HCT116 (cell line): ENCODE measurements at regions not wholly inside any gene's neighbourhood (a gene's known extent, or its start where the extent isn't known, plus 50 kb on each side); places are given as distances from the start of the nearest gene placed in this dataset.

ENCODE experiments used
- ATAC-seq: fragments of 200-7000 bp; cut with Tn5 transposase; 2 replicates; pipeline ENCODE4 v1.9.1; 2020; ENCODE audit warnings: mild to moderate bottlenecking, moderate library complexity
- BruUV-seq: library from RNA; stranded (reverse); fragments of 400-500 nt; replicated peaks from 2 replicates; lab custom pipeline; 2021; lab: Mats Ljungman, UMichigan
- CTCF ChIA-PET: fragments of 300-600 bp; sonication (Branson Sonifier 250); formaldehyde crosslinking; loops from one replicate; lab custom pipeline; 2021; ENCODE audit warnings: antibody characterized with exemption; lab: Charles Lee
- POLR2A ChIA-PET: fragments of 300-600, 350-600 bp; sonication (Branson Sonifier 250); formaldehyde crosslinking; loops from one replicate; lab custom pipeline; 2021; ENCODE audit warnings: antibody characterized with exemption; lab: Charles Lee
- RAD21 ChIA-PET, 2 experiments: fragments of 300-600 bp; sonication (Branson Sonifier 250); formaldehyde crosslinking; loops; one replicate each; lab custom pipeline; 2023; ENCODE audit warnings: low total read pairs in 2 of 2; ENCODE audit not compliant: uncharacterized antibody in 2 of 2, unreplicated experiment in 2 of 2, low non-redundant PET in 1 of 2; lab: Charles Lee
- DNase-seq: peaks from one replicate; pipeline ENCODE4 v3.0.0-alpha.2; 2010; ENCODE audit warnings: low read depth, low spot score
- H2AFZ ChIP-seq: fragments of 200-600 bp; shearing (Covaris generic), sonication (generic); 2 replicates; pipeline ENCODE4 v1.6.1; 2017; ENCODE audit warnings: low read depth, mixed run types, mixed read lengths, antibody characterized with exemption, low read length; ENCODE audit not compliant: poor library complexity, severe bottlenecking
- H3K27ac ChIP-seq: 2 replicates; pipeline ENCODE4 v1.5.1; 2012; ENCODE audit warnings: low read depth, low read length
- H3K27me3 ChIP-seq: fragments of 200-600 bp; sonication (generic); 2 replicates; pipeline ENCODE4 v1.6.1; 2016; ENCODE audit warnings: mixed run types, low read length, mixed read lengths; ENCODE audit not compliant: insufficient read depth
- H3K36me3 ChIP-seq, 2 experiments: fragments of 200-500 bp in 1 of 2; fragments of 200-600 bp in 1 of 2; sonication (Bioruptor generic) in 1 of 2; sonication (generic) in 1 of 2; 2 replicates each; pipeline versions ENCODE4 v1.5.1 to v1.6.1; 2014 to 2016; ENCODE audit warnings: low read length in 2 of 2, inconsistent platforms in 1 of 2, mixed read lengths in 1 of 2, mixed run types in 1 of 2; ENCODE audit not compliant: insufficient read depth in 2 of 2, control insufficient read depth in 1 of 2
- H3K4me1 ChIP-seq, 2 experiments: fragments of 200-600 bp in 1 of 2; sonication (generic) in 1 of 2; 2 replicates each; pipeline versions ENCODE4 v1.5.1 to v1.6.1; 2012 to 2017; ENCODE audit warnings: low read length in 2 of 2, inconsistent platforms in 1 of 2, mild to moderate bottlenecking in 1 of 2, mixed read lengths in 1 of 2, mixed run types in 1 of 2, moderate library complexity in 1 of 2; ENCODE audit not compliant: insufficient read depth in 2 of 2, control insufficient read depth in 1 of 2
- H3K4me2 ChIP-seq: fragments of 200-600 bp; sonication (generic); 2 replicates; pipeline ENCODE4 v1.6.1; 2017; ENCODE audit warnings: mixed run types, low read length, mixed read lengths
- H3K4me3 ChIP-seq, 2 experiments: fragments of 200-600 bp in 1 of 2; sonication (generic) in 1 of 2; replicated peaks in 1 of 2; 2 replicates each; pipeline ENCODE4 v1.5.1; 2011 to 2016; ENCODE audit warnings: low read length in 2 of 2, control low read depth in 1 of 2, low read depth in 1 of 2, mild to moderate bottlenecking in 1 of 2, mixed read lengths in 1 of 2, mixed run types in 1 of 2
- H3K79me2 ChIP-seq: fragments of 200-600 bp; sonication (generic); 2 replicates; pipeline ENCODE4 v1.6.1; 2017; ENCODE audit warnings: mild to moderate bottlenecking, mixed run types, low read length, moderate library complexity, mixed read lengths; ENCODE audit not compliant: insufficient read depth
- H3K9ac ChIP-seq: fragments of 200-600 bp; sonication (generic); 2 replicates; pipeline ENCODE4 v1.6.1; 2016; ENCODE audit warnings: low read length, mixed read lengths
- H3K9me2 ChIP-seq: fragments of 200-600 bp; sonication (generic), shearing (Covaris generic); 2 replicates; pipeline ENCODE4 v1.6.1; 2017; ENCODE audit warnings: mixed run types, mild to moderate bottlenecking, moderate library complexity; ENCODE audit not compliant: insufficient read depth
- H3K9me3 ChIP-seq, 2 experiments: fragments of 200-500 bp in 1 of 2; fragments of 200-600 bp in 1 of 2; sonication (Bioruptor generic) in 1 of 2; sonication (generic) in 1 of 2; 2 replicates each; pipeline ENCODE4 v1.6.1; 2014 to 2017; ENCODE audit warnings: low read length in 2 of 2, mixed read lengths in 2 of 2, inconsistent platforms in 1 of 2, low read depth in 1 of 2, mild to moderate bottlenecking in 1 of 2, mixed run types in 1 of 2, moderate library complexity in 1 of 2; ENCODE audit not compliant: control insufficient read depth in 1 of 2, insufficient read depth in 1 of 2
- H4K20me1 ChIP-seq: fragments of 200-600 bp; sonication (generic), shearing (Covaris generic); 2 replicates; pipeline ENCODE4 v1.6.1; 2017; ENCODE audit warnings: mixed run types, mild to moderate bottlenecking, moderate library complexity; ENCODE audit not compliant: insufficient read depth
- CTCF ChIP-seq, 3 experiments: fragments of 200-600 bp in 1 of 3; sonication (generic) in 1 of 3; IDR thresholded peaks in 2 of 3; conservative IDR thresholded peaks in 1 of 3; 2 replicates each; pipeline ENCODE4 v1.5.1; 2012 to 2017; ENCODE audit warnings: low read depth in 2 of 3, low read length in 2 of 3, antibody characterized with exemption in 1 of 3, borderline replicate concordance in 1 of 3, control low read depth in 1 of 3, mild to moderate bottlenecking in 1 of 3, mixed read lengths in 1 of 3, mixed run types in 1 of 3, moderate library complexity in 1 of 3; ENCODE audit not compliant: insufficient read depth in 1 of 3
- EZH2phosphoT487 ChIP-seq: fragments of 200-600 bp; IDR thresholded peaks from 2 replicates; pipeline ENCODE4 v1.6.1; 2018; ENCODE audit warnings: antibody characterized with exemption, borderline replicate concordance
- REST ChIP-seq: IDR thresholded peaks from 2 replicates; pipeline ENCODE4 v1.6.1; 2012; ENCODE audit warnings: low read depth
- SP1 ChIP-seq: IDR thresholded peaks from 2 replicates; pipeline ENCODE4 v1.6.1; 2012; ENCODE audit warnings: low read depth
- intact Hi-C: fragments of 100-400 bp; cut with micrococcal nuclease; formaldehyde crosslinking; loops from 2 replicates; pipeline ENCODE4 v1.10.0; 2022

GRCh38 chr10:57874810-57875209 is 392.9 kb downstream of the IPMK start:
- Histone ChIP-seq H3K27ac (no peak overlapping the region), H3K36me3 (no peaks in the 10 kb centered on the region), H3K4me3 (no peak overlapping the region), H3K79me2 (no peaks in the 10 kb centered on the region), H3K9me3 (no peaks in the 10 kb centered on the region), H3K9ac (no peak overlapping the region), H3K4me2 (no peak overlapping the region), H3K4me1 (no peaks in the 10 kb centered on the region), H4K20me1 (no peaks in the 10 kb centered on the region), H3K27me3 (no peaks in the 10 kb centered on the region), H3K9me2 (no peaks in the 10 kb centered on the region), H2AFZ (no peak overlapping the region)
- ChIA-PET POLR2A (no interaction called here), RAD21 (no interaction called here), CTCF (no interaction called here)
- intact Hi-C loops, result no loop called here
- TF ChIP-seq EZH2phosphoT487 (no peak), REST (no peak), SP1 (no peak), CTCF (IDR thresholded peaks at IDR 0.05 in 2 of 3, conservative IDR thresholded peaks at IDR 0.05 in 1 of 3; ENCODE audit: borderline replicate concordance in 1 of 3, insufficient read depth in 1 of 3, low read depth in 2 of 3, low read length in 2 of 3) (no peak)
- DNase-seq, result no peak
- no TSS peak for BruUV-seq
- no peak for ATAC-seq
